Liver (tissue), 8 donors: ENCODE measurements at regions not wholly inside any gene's neighbourhood (a gene's known extent, or its start where the extent isn't known, plus 50 kb on each side); places are given as distances from the start of the nearest gene placed in this dataset.

Experiments used
- DNase-seq: peaks from one replicate; pipeline ENCODE4 v3.0.0-alpha.2; 2017; ENCODE audit warnings: low spot score
- H3K27ac ChIP-seq, 2 donors: one replicate each; pipeline ENCODE4 v1.7.0; 2013; ENCODE audit warnings: inconsistent platforms in 2 of 2, low read length in 2 of 2, control low read depth in 1 of 2, low read depth in 1 of 2, mild to moderate bottlenecking in 1 of 2
- H3K27me3 ChIP-seq, 4 donors: one replicate each; pipeline versions ENCODE4 v1.6.1 to v1.7.0; 2013; ENCODE audit warnings: low read length in 3 of 4, inconsistent platforms in 1 of 4, mild to moderate bottlenecking in 1 of 4, moderate library complexity in 1 of 4; ENCODE audit not compliant: control insufficient read depth in 4 of 4, insufficient read depth in 4 of 4
- H3K36me3 ChIP-seq, 4 donors: one replicate each; pipeline versions ENCODE4 v1.6.1 to v1.7.0; 2013; ENCODE audit warnings: low read length in 3 of 4, mild to moderate bottlenecking in 3 of 4, low read depth in 1 of 4, moderate library complexity in 1 of 4; ENCODE audit not compliant: control insufficient read depth in 4 of 4, insufficient read depth in 3 of 4
- H3K4me1 ChIP-seq, 4 donors: one replicate each; pipeline versions ENCODE4 v1.6.1 to v1.7.0; 2013; ENCODE audit warnings: low read length in 3 of 4, mild to moderate bottlenecking in 3 of 4, moderate library complexity in 1 of 4; ENCODE audit not compliant: control insufficient read depth in 4 of 4, insufficient read depth in 4 of 4
- H3K4me3 ChIP-seq, 3 donors: one replicate each; pipeline versions ENCODE4 v1.6.1 to v1.7.0; 2013; ENCODE audit warnings: low read length in 3 of 3, control low read depth in 1 of 3, low read depth in 1 of 3, mild to moderate bottlenecking in 1 of 3
- H3K9ac ChIP-seq, 2 donors: one replicate each; pipeline ENCODE4 v1.7.0; 2013; ENCODE audit warnings: low read length in 2 of 2, mild to moderate bottlenecking in 2 of 2, moderate library complexity in 2 of 2, control low read depth in 1 of 2, low read depth in 1 of 2
- H3K9me3 ChIP-seq, 4 donors: one replicate each; pipeline versions ENCODE4 v1.6.1 to v1.7.0; 2013; ENCODE audit warnings: low read length in 3 of 4; ENCODE audit not compliant: control insufficient read depth in 4 of 4
- ATF3 ChIP-seq: IDR thresholded peaks from 2 replicates; pipeline ENCODE4 v1.6.1; 2016; ENCODE audit warnings: antibody characterized with exemption
- CTCF ChIP-seq: fragments of 150-350 bp; IDR thresholded peaks from 2 replicates; pipeline ENCODE4 v1.5.1; 2017; ENCODE audit warnings: improper control_type of control experiment, low read depth, low read length; ENCODE audit not compliant: missing input control
- EGR1 ChIP-seq, 2 donors: IDR thresholded peaks; 2 replicates each; pipeline ENCODE4 v1.6.1; 2016 to 2018; ENCODE audit warnings: antibody characterized with exemption in 2 of 2, low read depth in 2 of 2
- FOXA1 ChIP-seq: IDR thresholded peaks from 2 replicates; pipeline ENCODE4 v1.6.1; 2016; ENCODE audit warnings: antibody characterized with exemption
- FOXA2 ChIP-seq: IDR thresholded peaks from 2 replicates; pipeline ENCODE4 v1.6.1; 2016; ENCODE audit warnings: antibody characterized with exemption
- GABPA ChIP-seq, 2 donors: IDR thresholded peaks in 1 of 2; conservative IDR thresholded peaks in 1 of 2; 2 replicates each; pipeline ENCODE4 v1.6.1; 2016; ENCODE audit warnings: antibody characterized with exemption in 2 of 2, mild to moderate bottlenecking in 1 of 2, moderate library complexity in 1 of 2
- HNF4A ChIP-seq, 2 donors: conservative IDR thresholded peaks; 2 replicates each; pipeline ENCODE4 v1.6.1; 2016; ENCODE audit warnings: antibody characterized with exemption in 2 of 2, mild to moderate bottlenecking in 2 of 2
- HNF4G ChIP-seq: IDR thresholded peaks from 2 replicates; pipeline ENCODE4 v1.6.1; 2016; ENCODE audit warnings: antibody characterized with exemption
- JUND ChIP-seq, 2 donors: IDR thresholded peaks; 2 replicates each; pipeline ENCODE4 v1.6.1; 2016; ENCODE audit warnings: antibody characterized with exemption in 2 of 2
- MAX ChIP-seq: IDR thresholded peaks from 2 replicates; pipeline ENCODE4 v1.6.1; 2016; ENCODE audit warnings: antibody characterized with exemption
- NR2F2 ChIP-seq: IDR thresholded peaks from 2 replicates; pipeline ENCODE4 v1.6.1; 2016; ENCODE audit warnings: antibody characterized with exemption
- RAD21 ChIP-seq, 2 donors: IDR thresholded peaks; 2 replicates each; pipeline ENCODE4 v1.6.1; 2016; ENCODE audit warnings: antibody characterized with exemption in 2 of 2, mild to moderate bottlenecking in 2 of 2
- REST ChIP-seq: IDR thresholded peaks from 2 replicates; pipeline ENCODE4 v1.6.1; 2016; ENCODE audit warnings: antibody characterized with exemption, mild to moderate bottlenecking
- RXRA ChIP-seq, 2 donors: IDR thresholded peaks; 2 replicates each; pipeline ENCODE4 v1.6.1; 2017 to 2018; ENCODE audit warnings: antibody characterized with exemption in 2 of 2, mild to moderate bottlenecking in 1 of 2
- SP1 ChIP-seq: IDR thresholded peaks from 2 replicates; pipeline ENCODE4 v1.6.1; 2018; ENCODE audit warnings: antibody characterized with exemption, mild to moderate bottlenecking
- TAF1 ChIP-seq: conservative IDR thresholded peaks from 2 replicates; pipeline ENCODE4 v1.6.1; 2016; ENCODE audit warnings: antibody characterized with exemption, mild to moderate bottlenecking
- YY1 ChIP-seq: IDR thresholded peaks from 2 replicates; pipeline ENCODE4 v1.6.1; 2016; ENCODE audit warnings: antibody characterized with exemption, mild to moderate bottlenecking
- ZBTB33 ChIP-seq: IDR thresholded peaks from 2 replicates; pipeline ENCODE4 v1.6.1; 2016; ENCODE audit warnings: antibody characterized with exemption
- WGBS: extraction: QIAGEN DNeasy Blood & Tissue Kit; methylation state at CpG from one replicate; pipeline ENCODE4 v1.1.7; 2013; 5-methylcytosine and 5-hydroxymethylcytosine counted together
- donor health status: healthy.
- donor health status: healthy.
- donor health status: healthy.
- donor health status: healthy.
- donor health status: healthy.

- 29% methylated on average over 3 of the region's 3 CpGs for WGBS
- H3K27me3 ChIP-seq = peaks cover 0 to 3% (median 0%) of the 10 kb centered on the region in 4 donors
- no peaks in the 10 kb centered on the region for H3K4me1 ChIP-seq
- H3K4me3 ChIP-seq = no peak overlapping the region
- DNase-seq = no peak
- TF ChIP-seq RAD21 (IDR thresholded peaks at IDR 0.05) (no peak), ATF3 (no peak), JUND (IDR thresholded peaks at IDR 0.05) (no peak), SP1 (no peak), REST (peak; percentile 88), ZBTB33 (no peak)
- no peak overlapping the region for H3K27ac ChIP-seq
- H3K9me3 ChIP-seq = peaks cover 0 to 7% (median 4%) of the 10 kb centered on the region in 4 donors
- H3K36me3 ChIP-seq = no peaks in the 10 kb centered on the region
- no peak overlapping the region for H3K9ac ChIP-seq
Observed at GRCh38 chr12:108403952-108404351, 64.8 kb upstream of the CMKLR1 start.

- TF ChIP-seq JUND (IDR thresholded peaks at IDR 0.05) (no peak), MAX (no peak), SP1 (no peak), YY1 (no peak), GABPA (IDR thresholded peaks at IDR 0.05 in 1 of 2, conservative IDR thresholded peaks at IDR 0.05 in 1 of 2) (no peak), RXRA (IDR thresholded peaks at IDR 0.05) (no peak), EGR1 (IDR thresholded peaks at IDR 0.05; ENCODE audit: low read depth in 2 of 2) (no peak), ZBTB33 (no peak), NR2F2 (no peak), FOXA1 (no peak), CTCF (no peak), TAF1 (no peak), ATF3 (no peak), FOXA2 (no peak), HNF4G (no peak), HNF4A (conservative IDR thresholded peaks at IDR 0.05) (no peak), RAD21 (IDR thresholded peaks at IDR 0.05) (no peak), REST (no peak)
Observed at GRCh38 chr12:108401964-108402363, 62.9 kb upstream of the CMKLR1 start.

More at GRCh38 chr12:108401964-108402363, 62.9 kb upstream of the CMKLR1 start:
- no peaks in the 10 kb centered on the region for H3K27me3 ChIP-seq
- H3K9ac ChIP-seq = no peak overlapping the region
- DNase-seq = no peak
- H3K9me3 ChIP-seq = peaks cover 0 to 7% (median 3%) of the 10 kb centered on the region in 4 donors
- H3K4me3 ChIP-seq = no peak overlapping the region
- no peaks in the 10 kb centered on the region for H3K36me3 ChIP-seq
- WGBS = 48% methylated on average over 3 of the region's 3 CpGs
- H3K27ac ChIP-seq = no peak overlapping the region
- no peaks in the 10 kb centered on the region for H3K4me1 ChIP-seq
